Dermis microvascular lymphatic vessel endothelial cell (primary cell): ENCODE measurements at regions not wholly inside any gene's neighbourhood (a gene's known extent, or its start where the extent isn't known, plus 50 kb on each side); places are given as distances from the start of the nearest gene placed in this dataset.

Experiments used
- DNase-seq, 2 donors: peaks; one replicate each; pipeline versions ENCODE4 v3.0.0 to v3.0.0-alpha.2; 2010; ENCODE audit warnings: low read depth in 2 of 2

GRCh38 chr2:4356541-4356940 lies 653.2 kb downstream of the DCDC2C start:
- no peak for DNase-seq

GRCh38 chr2:4357121-4357520 lies 653.7 kb downstream of the DCDC2C start:
- DNase-seq: no peak

DNA sequence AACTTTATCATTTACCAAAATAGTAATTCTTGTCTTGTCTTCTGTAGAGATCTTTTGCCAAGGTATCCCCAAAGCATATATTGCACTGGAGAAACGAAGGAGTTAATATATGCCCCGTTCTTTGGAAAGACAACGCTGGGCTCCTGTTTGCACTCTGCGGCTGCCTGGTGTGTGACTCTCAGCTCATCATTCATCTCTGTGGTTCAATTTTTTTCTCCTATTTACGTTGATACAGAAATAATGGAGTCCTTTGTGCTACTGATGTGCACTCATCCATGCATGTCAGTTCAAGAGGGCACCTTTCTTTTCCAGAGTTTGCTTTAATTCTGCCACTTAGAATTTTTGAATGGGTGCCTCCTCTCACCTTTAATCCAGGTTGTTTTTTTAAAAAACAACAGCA lies 655.5 kb downstream of the DCDC2C start:
- DNase-seq: no peak

GRCh38 chr2:4368907-4369306 lies 665.5 kb downstream of the DCDC2C start:
- no peak for DNase-seq

GRCh38 chr2:4369826-4370419 lies 666.5 kb downstream of the DCDC2C start:
- DNase-seq: no peak

- DNase-seq: no peak
Measured at GRCh38 chr2:4370422-4371090, 667.2 kb downstream of the DCDC2C start.

DNA sequence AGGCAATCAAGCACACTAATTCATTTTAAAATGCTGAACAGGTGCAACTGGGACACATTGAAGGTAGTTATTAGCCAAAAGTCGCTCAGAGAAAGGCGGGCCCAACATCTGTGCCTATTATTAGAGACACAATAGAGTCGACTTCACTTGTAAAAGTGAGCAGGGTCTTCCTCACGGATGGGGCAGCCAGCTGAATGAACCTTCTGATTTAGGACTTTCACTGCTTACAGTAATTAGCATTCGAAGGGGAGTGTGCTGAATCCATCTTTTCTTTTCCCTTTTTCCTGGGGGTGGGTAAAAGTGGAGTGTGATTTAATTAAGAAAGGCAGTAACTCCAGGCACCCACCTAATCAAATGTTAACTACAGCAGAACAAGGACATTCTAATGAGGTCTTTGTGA lies 677.7 kb downstream of the DCDC2C start:
- DNase-seq: no peak

DNA sequence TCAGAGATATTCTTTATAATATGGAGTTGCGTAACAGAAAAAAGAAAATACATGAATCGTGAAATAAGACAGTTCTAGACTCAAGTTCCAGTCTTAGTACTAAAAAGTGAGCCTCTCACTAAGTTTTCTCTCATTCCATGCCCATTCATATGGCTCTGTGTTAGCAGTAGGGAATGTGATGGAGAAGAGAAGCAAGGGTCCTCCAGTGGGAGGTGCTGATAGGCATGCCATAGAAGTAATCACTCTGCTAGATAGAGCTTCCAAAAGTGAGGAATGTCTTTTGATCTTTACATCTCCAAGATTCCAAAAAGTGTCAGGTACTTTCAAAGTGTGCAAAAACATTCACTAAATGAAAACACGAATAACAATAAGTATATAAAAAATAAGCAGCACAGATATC lies 678.4 kb downstream of the DCDC2C start:
- no peak for DNase-seq

DNA sequence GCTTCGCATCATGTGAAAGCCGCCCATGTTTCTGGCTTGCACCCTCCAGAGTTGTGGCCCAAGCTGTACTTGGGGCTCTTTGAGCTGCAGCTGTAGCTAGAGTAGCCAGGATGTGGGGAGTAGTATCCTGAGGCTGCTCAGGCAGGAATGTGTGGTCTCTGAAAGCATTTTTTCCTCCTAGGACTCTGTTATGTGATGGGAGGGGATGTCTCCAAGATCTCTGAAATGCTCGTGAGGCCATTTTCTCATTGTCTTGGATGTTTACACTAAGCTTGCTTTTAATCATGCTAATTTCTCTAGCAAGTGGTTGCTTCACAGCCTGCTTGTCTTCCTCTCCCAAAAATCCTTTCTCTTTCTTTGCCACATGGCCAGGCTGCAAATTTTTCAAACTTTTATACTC lies 687.6 kb downstream of the DCDC2C start:
- no peak for DNase-seq

GRCh38 chr2:4404363-4404762 lies 701.0 kb downstream of the DCDC2C start:
- no peak for DNase-seq

DNA sequence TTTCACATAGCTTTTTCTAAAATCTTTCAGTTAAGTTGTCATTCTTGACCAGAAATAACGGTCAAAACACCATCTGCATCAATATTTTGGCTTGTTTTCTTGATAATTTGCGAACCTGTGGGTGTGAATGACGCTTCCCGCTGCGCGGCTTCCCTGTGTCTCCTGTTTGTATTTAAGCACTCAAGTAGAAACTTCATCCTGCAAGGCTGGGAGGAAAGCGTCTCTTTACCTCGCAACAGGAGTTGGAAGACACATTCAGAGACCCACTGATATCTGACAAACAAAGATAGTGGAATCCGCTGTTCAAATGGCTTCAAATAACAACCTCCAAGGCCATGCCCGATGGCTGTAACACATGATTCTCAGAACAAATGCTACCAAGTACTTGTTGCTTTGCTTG lies 704.9 kb downstream of the DCDC2C start:
- DNase-seq: no peak

DNA sequence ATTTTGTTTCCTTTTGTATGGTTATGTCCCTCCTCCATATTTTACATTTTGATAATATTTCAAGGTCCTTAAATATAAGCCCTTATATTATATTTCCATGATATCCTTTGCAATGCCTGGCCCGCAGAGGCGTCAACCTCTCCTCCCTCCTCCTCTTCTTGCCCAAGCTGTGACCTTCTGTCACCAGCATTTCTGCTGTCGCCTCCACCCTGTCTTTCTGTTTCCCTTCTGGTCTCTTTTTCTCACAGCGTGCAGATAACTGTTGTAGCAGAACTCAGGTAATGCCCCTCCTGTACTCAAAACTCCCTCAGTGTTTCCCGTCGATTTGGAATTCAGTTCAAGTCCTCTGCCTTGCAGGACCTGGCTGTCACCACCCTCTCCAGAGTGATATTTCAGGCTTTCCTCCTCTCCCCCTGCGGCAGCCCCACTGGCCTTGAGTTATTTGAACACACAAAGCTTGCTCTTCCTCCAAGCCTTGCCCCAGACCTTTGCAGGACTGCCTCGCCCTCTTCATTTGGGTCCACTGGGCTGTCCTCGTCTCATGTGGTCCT lies 709.3 kb downstream of the DCDC2C start:
- DNase-seq: no peak

DNA sequence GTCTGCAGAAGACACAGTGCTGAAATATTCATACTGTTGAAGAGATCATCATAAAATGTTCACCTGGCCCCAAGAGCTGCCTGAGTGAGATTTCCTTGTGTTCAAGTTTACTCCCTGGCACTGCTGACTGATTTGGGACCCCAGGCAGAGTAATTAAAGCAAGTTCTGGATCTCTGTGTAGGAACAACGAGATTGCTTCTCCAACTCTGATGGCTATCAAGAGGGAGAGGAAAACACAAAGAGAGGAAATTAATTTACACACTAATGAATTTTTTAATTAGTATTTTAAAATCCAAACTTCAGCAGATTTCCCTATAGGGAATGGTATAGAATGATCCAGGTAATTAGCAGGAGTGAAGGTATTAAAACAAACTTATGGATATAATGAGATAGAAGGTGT lies 711.8 kb downstream of the DCDC2C start:
- no peak for DNase-seq

- no peak for DNase-seq
Measured at GRCh38 chr2:4415810-4416413, 712.5 kb downstream of the DCDC2C start.

GRCh38 chr2:4416431-4416830 lies 713.1 kb downstream of the DCDC2C start:
- DNase-seq: no peak

GRCh38 chr2:4417771-4418170 lies 714.4 kb downstream of the DCDC2C start:
- no peak for DNase-seq

DNA sequence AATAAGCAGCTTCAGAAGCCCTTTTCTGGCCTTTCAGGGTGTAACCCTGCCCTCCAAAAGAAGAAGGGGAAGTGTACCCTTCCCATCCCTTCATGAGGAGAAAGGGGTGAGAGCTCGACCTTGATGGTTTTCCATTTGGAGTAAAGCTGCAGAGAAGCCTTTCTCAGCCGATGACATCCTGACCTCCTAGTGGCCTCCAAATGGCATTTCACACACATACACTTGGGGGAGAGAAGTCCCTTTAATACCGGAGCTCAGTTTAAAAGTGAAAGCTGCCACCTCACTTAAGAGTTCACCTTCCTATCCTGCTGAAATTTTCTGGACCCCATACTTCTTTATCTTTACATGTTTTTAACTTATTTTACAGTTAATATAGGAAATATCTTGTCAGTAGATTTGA lies 716.7 kb downstream of the DCDC2C start:
- no peak for DNase-seq

- no peak for DNase-seq
Measured at GRCh38 chr2:4424153-4424552, 720.8 kb downstream of the DCDC2C start.

GRCh38 chr2:4427083-4427482 lies 723.7 kb downstream of the DCDC2C start:
- DNase-seq: no peak

DNA sequence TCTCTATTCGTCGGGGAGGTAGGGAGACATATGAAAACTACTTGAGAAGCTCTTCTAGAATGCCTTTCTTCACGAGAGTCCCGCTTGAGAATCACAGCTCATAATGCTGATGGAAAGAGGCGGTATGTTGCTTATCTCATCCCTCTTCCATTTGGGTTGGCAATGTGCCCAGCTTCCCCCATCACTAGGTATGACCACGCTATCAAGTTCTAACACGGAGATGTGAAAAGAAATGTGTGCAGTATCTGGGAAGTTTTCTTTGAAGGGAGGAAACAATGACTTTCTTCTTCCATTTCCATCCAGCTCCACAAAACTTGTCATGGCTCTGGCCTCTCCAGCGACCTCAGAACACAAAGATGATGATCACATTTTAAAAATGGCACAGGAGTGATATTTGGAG lies 742.4 kb downstream of the DCDC2C start:
- DNase-seq: peak in 1 of 2 donors; percentile 3

DNA sequence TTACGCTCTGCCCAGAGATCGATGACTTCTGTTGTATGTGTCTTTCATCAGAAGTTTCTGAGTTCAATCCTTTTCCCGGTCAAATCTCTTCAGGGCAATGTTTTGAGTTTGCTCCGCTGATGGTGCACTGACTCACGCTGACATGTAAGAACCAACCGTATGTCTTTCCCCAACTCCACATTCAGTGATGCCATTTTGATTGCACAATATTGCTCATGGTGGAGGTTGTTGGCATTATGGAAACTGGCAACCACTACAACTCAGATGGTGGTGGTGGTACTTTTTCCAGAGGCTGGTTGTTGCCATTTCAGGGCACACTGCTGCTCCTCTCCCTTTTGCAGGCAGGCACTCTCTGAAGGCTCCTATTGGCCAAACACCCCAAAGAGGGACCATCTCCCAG lies 751.5 kb downstream of the DCDC2C start:
- DNase-seq: no peak

DNA sequence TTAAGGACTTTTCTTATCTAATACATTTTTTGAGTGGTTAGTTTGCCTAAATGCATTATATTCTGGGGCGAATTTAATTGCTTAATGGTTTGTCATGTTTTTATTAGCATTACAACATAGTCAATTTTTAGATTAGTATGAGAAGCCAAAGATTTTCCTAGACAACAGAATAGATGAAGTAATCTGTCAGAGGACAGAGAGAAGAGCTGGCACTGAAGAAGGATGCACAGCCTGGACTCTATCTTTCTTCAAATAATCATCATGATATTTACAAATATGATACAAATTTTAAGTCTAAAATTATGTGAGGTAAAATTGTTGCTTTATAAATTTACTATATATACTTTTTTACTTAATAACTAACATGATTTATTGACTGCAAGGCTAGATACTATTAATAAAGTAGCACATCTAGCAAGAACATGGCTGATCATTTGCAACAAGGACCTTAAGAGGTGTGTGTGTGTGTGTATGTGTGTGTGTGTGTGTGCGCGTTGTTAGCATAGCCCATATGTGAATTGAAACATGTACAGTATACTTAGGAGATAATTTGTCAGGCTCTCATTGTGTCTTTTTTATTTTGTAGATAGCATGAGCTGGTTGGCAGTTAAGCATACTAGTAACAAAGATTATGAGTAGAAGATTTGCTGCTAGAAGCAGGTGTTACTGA lies 752.2 kb downstream of the DCDC2C start:
- DNase-seq: no peak
